SH-SY5Y (cell line): ENCODE measurements at regions not wholly inside any gene's neighbourhood (a gene's known extent, or its start where the extent isn't known, plus 50 kb on each side); places are given as distances from the start of the nearest gene placed in this dataset.

Source experiments
- GATA2 ChIP-seq: IDR thresholded peaks from 2 replicates; pipeline ENCODE4 v1.6.1; 2011; ENCODE audit warnings: mild to moderate bottlenecking, low read depth, low read length
- GATA3 ChIP-seq: IDR thresholded peaks from 2 replicates; pipeline ENCODE4 v1.6.1; 2011; ENCODE audit warnings: low read depth, mild to moderate bottlenecking, low read length, moderate library complexity

GRCh38 chr21:27975514-27975913 lies 1008.6 kb upstream of the ADAMTS5 start:
- TF ChIP-seq GATA3 = no peak
- no peak for TF ChIP-seq GATA2
